Stimulated activated CD4-positive, alpha-beta T cell treated with anti-CD3 and anti-CD28 coated beads, Interleukin-15, amount 100 ng/mL, for 24 hours (primary cell): ENCODE measurements at regions not wholly inside any gene's neighbourhood (a gene's known extent, or its start where the extent isn't known, plus 50 kb on each side); places are given as distances from the start of the nearest gene placed in this dataset.

ENCODE experiments used
- DNase-seq: peaks from one replicate; pipeline ENCODE4 v3.0.0-alpha.2; 2020

DNA sequence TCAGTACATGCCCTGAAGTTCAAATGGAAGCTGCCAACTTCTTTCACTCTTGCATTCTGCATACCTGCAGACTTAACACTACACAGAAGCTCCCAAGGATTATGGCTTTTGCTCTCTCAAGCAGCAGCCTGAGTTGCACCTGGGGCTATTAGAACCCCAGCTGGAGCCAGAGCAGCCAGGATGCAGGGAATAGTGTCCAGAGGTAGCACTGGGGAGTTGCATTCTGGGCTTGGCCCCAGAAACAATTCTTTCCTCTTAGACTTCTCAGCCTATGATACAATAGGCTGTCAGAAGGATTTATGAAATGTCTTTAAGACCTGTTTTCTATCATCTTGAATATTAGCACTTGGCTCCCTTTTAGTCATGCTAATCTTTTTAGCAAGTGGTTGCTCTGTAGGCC, 886.7 kb upstream of the GHITM start:
- DNase-seq = no peak

DNA sequence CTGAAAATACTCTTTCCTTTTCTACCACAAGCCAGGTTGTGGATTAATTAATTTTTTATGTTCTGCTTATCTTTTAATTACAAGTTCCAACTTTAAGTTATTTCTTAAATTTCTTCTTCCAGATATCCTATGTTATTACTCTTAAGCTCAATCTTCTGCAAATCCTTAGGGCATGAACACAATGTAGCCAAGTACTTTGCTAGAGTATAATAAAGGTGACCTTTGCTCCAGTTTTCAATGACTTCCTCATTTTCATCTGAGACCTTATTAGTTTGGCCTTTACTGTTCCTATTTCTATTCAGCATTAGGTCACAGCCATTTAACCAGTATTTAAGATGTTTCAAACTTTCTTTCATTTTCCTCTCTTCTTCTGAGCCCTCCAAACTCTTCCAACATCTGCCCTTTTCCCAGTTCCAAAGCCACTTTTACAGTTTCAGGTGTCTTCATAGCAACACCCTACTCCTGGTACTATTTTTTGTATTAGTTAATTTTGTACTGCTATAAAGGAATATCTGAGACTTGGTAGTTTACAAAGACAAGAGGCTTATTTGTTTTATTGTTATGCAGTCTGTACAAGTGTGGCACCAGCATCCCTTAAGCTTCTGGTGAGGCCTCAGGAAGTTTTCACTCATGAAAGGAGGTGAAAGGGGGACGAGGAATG, 886.2 kb upstream of the GHITM start:
- no peak for DNase-seq

- DNase-seq = no peak
These were observed 884.6 kb upstream of the GHITM start for GRCh38 chr10:83254698-83255097.

DNA sequence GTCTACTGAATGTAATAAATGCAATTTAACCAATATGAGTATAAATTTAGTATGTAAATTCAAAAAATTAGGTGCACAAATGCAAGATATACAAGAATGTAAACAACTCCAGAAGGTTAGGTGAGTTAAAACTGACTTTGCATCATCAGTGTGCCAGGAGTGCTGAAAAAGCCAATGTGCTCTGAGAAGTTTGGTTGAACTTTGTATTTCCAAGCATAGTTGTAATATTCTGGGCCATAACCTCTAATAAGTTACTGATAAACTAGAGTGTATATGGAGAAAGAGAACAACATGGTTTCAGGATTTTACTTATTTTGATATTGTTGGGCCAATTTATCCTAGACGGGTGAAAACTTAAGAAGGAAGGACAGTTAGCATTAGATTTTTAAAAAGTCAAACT, 876.9 kb upstream of the GHITM start:
- no peak for DNase-seq

GRCh38 chr10:83272666-83273434, 866.5 kb upstream of the GHITM start:
- DNase-seq = no peak

- DNase-seq = no peak
These were observed 865.2 kb upstream of the GHITM start for GRCh38 chr10:83274088-83274487.

DNA sequence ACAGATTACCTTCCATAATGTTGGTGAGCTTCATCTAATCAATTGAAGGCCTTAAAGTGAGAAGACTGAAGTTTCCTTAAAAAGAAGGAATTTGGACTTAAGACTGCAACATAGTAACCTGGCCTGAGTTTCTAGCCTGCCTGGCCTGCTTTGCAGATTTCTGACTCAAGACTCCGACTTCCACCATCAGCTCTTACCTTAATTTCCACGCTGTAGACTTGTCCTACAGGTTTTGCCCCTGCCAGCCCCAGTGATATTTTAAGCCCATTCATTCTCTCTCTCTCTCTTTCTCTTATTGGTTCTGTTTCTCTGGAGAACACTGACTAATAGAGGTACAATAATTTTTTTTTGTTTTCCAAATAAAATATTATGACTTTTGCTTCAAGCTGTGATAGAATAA, 862.3 kb upstream of the GHITM start:
- no peak for DNase-seq

DNA sequence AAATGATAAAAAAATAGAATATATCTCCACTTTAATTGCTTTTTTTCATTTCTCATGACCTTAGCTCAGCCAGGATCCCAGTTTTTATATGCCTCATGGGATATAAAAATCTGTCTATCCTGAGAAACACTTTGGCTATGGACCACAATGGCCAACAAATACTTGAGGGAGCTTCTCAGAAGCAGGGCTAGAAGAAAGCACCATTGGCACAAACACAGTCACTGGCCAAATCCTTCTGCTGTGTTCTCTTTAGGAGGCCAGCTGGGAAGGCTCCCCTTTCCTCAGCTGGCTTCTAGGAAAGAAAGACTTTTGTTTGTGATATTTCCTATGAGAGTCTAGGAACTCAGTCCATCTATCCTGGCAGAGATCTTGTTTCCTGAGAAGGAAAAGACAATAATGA, 856.2 kb upstream of the GHITM start:
- no peak for DNase-seq

- DNase-seq = no peak
These were observed 851.9 kb upstream of the GHITM start for GRCh38 chr10:83287374-83287773.

GRCh38 chr10:83289373-83289772, 849.9 kb upstream of the GHITM start:
- no peak for DNase-seq

DNA sequence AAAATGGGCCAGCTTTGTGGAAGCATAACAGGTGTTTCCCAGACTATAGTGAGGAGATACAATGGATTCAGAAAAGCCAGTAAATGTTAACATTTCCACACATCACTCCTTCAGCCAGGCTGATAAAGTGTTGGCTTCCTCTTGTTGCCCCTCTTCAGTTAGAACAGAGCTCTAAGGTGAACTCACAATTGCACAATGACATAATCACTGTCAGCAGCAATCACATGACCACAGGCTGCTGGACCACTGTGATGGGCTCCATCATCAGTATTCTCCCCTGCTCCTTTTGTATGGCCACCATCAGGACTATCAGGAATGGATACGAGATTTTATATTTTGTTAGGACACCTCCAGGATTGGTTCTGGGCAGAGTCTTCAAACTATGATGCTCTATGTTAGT, 849.4 kb upstream of the GHITM start:
- no peak for DNase-seq

DNA sequence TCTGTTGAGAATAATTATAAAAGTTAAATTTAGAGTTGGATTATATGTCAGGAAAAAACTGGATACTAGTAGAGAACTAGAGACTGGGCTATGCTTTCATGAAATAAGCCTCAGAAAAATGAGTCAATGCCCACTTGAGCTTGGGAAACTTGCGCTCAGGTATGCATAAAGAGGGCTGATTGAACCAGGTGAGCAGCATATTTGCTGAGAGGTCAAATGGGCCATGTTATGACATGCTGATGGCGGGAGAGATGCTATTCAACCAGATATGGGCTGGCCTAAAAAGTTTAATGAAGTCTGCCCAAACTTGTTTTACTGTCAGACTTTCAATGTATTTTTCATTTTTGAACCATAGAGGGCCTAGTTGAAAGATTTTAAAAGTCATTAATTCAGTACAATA, 837.6 kb upstream of the GHITM start:
- no peak for DNase-seq

DNA sequence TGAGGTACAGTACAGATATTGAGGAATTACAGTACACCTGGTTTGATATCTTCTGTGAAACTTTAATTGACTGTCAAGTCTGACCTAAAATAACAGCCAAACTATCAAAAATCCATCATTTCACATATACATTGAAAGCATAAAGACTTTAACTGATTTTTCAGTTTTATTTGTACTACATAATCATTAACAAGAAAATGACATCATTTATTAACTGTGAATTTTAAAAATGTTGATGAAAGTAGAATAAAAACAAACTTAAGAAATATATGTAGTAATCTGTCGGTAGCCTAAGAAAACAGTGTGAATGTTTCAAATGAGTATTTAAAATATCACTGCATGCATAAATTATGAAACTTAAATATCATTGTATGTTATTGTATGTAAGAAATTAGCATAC, 836.7 kb upstream of the GHITM start:
- no peak for DNase-seq

GRCh38 chr10:83310688-83311087, 828.6 kb upstream of the GHITM start:
- no peak for DNase-seq

DNA sequence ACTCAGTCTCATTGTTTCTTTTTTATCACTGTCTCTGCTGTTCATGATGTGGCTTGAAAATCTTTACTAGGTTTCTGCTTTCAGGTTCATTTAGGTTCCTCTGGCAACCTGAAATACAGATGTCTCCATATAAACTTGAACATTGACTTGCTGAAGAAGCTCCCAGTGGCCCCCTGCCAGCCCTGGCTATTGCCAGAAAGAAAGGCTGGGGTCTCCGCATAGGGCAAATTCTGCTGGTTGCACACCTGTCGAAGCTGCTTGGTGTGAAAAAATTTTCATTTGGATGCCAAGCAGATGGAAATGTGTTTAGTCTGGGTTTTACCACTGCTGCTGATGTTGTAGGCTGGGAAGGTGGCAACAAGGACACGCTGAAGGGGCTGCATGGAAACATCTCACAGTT, 826.7 kb upstream of the GHITM start:
- DNase-seq = no peak

DNA sequence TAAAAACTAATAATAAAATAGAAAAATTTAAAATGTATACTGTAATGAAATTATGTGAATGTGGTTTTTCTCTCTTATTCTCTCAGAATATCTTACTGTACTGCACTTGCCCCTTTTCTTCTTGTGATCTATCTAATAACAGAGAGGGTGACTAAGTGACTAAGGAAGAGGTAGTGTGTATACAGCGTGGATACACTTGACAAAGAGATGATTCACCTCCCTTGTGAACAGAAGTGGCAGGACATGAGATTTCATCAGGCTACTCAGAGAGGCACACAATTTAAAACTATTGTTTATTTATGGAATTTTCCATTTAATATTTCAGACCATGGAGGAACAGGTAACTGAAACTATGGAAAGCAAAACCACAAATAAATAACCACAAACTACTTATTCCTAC, 806.6 kb upstream of the GHITM start:
- no peak for DNase-seq

DNA sequence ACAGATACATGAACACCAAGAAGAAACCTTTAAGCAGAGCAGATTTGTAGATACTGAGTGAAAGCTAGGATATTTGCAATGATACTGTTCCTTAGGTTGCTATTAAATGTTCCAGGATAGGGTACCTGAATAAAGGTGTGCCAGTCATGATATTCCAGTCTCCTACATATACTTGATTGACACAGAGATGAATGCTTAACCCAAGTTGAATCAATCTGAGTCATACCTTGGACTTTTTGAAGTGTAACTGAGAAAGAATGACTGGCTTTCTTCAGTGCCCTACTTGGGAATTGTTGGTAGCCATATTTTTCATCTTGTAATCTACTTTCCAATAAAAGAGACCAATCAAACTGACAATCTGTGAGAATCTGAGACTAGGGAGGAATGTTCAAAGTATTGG, 805.7 kb upstream of the GHITM start:
- DNase-seq = no peak

DNA sequence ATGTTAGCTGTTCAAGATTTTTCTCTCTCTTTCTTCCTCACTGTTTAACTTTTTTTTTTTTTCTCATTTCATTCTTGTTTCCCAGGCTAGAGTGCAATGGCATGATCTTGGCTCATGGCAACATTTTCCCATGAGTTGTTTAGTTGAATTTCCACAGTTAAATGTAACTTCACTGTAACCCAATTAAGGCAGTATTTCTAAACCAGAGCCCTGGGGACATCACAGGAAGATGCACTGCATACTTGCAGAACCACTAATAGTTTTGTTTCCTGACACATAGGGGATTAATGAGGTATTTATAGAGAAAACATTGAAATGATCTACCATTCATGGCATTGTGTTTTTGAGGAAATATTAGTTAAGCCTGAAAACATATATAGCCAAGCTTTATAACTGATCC, 795.6 kb upstream of the GHITM start:
- DNase-seq = no peak

DNA sequence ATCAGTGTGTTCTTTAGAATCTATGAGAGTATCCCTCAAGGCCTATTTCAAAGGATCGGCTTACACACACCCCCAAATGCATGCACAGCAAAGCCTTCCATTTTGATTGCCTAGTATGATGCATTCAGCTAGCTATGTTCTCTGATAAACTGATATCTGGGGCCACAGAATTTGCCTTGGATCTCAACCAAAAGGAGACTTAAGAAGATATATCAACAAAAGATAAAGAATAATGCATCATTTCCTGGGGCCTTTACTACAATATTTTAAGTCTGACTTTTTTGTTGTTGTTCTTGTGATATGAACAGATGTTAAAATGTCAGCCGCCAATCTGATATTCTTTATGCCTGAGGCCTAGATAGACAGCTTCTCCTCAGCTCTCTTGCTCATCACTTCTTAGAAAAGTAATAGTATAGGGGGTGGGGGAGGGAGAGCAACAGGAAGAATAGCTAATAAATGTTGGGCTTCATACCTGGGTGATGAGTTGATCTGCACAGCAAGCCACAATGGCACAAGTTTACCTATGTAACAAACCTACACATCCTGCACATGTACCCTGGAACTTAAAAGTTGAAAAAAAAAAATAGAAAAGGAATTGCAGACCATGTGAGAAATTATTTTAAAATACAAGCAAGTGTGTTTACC, 792.9 kb upstream of the GHITM start:
- no peak for DNase-seq

DNA sequence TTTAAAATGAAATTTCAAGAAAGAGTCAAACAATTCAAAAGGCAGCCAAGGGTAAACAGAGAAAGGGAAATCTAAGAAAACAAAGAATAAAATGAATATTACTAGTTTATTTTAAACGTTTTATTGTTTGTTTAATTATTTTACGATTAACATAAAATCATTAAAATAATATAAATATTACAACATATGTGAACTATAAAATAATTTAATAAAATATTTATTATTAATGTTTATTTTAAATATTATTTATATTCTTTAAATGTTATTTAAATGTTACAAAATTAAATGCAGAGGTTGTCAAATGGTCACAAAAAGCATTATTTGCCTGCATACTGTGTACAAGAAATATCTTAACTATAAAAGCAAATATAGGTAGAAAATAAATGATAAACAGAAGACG, 786.7 kb upstream of the GHITM start:
- no peak for DNase-seq

GRCh38 chr10:83354456-83354855, 784.9 kb upstream of the GHITM start:
- DNase-seq = no peak

- no peak for DNase-seq
These were observed 782.3 kb upstream of the GHITM start for GRCh38 chr10:83357004-83357403.

DNA sequence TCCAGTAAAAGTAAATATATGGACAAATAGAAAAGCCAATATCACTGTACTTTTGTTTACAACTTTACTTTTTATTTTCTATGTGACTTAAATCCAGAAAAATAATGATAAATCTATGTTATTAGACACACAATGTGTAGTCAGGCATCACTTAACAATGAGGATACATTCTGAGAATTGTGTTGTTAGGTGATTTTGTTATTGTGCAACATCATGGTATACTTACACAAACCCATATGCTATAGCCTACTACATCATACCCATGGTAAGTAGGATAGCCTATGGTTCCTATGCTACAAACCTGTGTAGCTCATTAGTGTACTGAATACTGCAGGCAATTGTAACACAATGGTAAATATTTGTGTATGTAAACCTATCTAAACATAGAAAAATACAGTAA, 781.7 kb upstream of the GHITM start:
- no peak for DNase-seq

- no peak for DNase-seq
These were observed 772.3 kb upstream of the GHITM start for GRCh38 chr10:83367036-83367435.
